ENCODE measurements at regions not wholly inside any gene's neighbourhood (a gene's known extent, or its start where the extent isn't known, plus 50 kb on each side); places are given as distances from the start of the nearest gene placed in this dataset.

DNA sequence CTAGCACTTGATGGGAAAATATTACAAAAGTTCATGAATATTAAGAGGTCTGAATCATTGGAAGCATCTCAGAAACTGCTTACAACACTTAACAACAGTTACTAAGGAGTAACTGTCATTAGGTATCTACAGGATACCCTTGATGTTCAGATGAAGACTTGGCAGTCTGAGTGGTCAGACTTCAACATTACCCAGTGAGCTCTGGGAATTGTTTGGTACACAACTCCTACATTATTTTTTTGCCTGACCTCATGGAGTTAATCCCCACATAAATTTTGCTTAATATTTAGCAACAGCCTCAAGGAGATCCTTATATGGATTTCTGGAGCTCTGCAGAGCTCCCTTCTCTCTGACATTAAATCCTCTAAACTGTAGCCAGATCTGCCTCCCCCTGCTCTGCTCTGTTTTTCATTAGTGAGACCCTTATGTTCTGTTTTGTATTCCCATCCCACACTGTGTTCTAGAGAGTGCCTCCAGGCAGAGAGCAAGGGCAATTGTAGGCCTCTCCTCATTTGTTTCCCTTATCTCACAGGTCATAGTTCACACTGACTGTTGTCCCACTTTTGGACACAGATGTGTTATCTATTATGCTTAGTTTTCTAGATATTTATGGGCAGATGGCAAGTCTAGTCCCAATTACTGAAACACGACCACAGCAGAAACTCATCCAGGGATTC lies 368.8 kb downstream of the GASK1B start:
- H3K9me3 ChIP-seq: no peaks in the 10 kb centered on the region
- TF ChIP-seq, protein P1, sequence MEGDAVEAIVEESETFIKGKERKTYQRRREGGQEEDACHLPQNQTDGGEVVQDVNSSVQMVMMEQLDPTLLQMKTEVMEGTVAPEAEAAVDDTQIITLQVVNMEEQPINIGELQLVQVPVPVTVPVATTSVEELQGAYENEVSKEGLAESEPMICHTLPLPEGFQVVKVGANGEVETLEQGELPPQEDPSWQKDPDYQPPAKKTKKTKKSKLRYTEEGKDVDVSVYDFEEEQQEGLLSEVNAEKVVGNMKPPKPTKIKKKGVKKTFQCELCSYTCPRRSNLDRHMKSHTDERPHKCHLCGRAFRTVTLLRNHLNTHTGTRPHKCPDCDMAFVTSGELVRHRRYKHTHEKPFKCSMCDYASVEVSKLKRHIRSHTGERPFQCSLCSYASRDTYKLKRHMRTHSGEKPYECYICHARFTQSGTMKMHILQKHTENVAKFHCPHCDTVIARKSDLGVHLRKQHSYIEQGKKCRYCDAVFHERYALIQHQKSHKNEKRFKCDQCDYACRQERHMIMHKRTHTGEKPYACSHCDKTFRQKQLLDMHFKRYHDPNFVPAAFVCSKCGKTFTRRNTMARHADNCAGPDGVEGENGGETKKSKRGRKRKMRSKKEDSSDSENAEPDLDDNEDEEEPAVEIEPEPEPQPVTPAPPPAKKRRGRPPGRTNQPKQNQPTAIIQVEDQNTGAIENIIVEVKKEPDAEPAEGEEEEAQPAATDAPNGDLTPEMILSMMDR (IDR thresholded peaks at IDR 0.05): no peak
- no peak overlapping the region for H3K27ac ChIP-seq
- no peak for ATAC-seq
- intact Hi-C loops (cut with DNase I): no loop called here
- no peaks in the 10 kb centered on the region for H3K36me3 ChIP-seq
- H3K4me1 ChIP-seq: no peaks in the 10 kb centered on the region
- no peaks in the 10 kb centered on the region for H3K27me3 ChIP-seq (ENCODE audit: low read depth)
- H3K4me3 ChIP-seq: no peak overlapping the region
- DNase-seq: no peak

DNA sequence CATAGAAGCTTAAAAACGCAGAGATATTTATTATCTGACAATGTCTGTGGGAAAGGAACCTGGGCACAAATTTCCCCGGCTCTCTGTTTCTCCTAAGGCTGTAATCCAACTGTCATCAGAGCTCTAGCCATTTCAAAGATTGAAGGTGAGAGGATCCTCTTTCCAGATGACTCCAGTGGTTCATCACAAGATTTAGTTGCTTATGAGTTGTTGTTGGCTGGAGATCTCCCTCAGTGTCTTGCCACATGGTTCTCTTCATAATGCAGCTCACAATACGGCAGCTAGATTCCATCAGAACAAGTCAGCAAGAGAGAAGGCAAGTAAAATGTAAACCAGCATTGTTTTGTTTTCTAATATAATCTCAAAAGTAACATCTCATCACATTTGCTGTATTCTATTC lies 369.4 kb downstream of the GASK1B start:
- no peaks in the 10 kb centered on the region for H3K36me3 ChIP-seq
- intact Hi-C loops (cut with DNase I): no loop called here
- H3K9me3 ChIP-seq: no peaks in the 10 kb centered on the region
- no peak overlapping the region for H3K27ac ChIP-seq
- no peaks in the 10 kb centered on the region for H3K4me1 ChIP-seq
- H3K27me3 ChIP-seq (ENCODE audit: low read depth): no peaks in the 10 kb centered on the region
- ATAC-seq (no peak), DNase-seq (no peak)
- TF ChIP-seq, protein P1 (IDR thresholded peaks at IDR 0.05): no peak
- no peak overlapping the region for H3K4me3 ChIP-seq

DNA sequence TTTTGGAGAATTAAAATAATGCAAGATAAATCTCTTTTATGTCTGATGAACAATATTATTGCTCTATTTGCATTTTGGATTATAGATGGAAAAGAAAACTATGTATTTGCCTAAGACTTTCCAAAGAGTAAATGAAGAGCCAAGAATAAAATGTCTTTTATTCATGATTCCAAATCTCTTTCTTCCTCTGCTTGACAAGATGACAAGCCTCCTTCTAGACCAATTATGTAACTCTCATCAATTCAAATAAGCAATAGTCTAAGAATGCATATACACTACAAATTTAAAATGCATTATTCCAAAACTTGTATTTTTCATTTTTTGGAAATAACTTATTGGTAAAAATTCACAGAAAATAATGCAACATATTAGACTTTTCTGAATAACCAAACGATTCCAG lies 377.3 kb downstream of the GASK1B start:
- Histone ChIP-seq H3K27ac (no peak overlapping the region), H3K36me3 (no peaks in the 10 kb centered on the region), H3K4me3 (no peak overlapping the region), H3K27me3 (ENCODE audit: low read depth) (no peaks in the 10 kb centered on the region), H3K4me1 (no peaks in the 10 kb centered on the region), H3K9me3 (no peaks in the 10 kb centered on the region)
- DNase-seq (no peak), ATAC-seq (no peak)
- TF ChIP-seq, protein P1 (IDR thresholded peaks at IDR 0.05): no peak
- intact Hi-C loops (cut with DNase I): no loop called here

DNA sequence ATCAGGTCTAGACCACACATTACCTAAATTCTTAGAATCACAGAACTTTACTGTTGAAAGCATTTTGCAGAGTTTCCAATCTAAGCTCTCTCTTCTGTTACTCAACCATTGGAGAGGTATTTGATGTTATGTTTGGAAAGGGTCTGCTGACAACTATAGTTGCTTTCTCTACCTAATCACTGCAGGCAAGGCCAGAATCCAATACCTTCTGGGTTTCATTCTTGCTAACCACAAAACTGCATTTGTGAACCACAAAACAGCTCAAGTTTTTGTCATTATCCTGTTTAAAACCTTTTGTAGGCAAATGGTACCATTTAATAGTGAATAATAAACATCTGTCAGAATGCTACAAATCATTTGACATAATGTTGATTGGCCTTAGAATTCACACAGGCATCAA lies 380.1 kb downstream of the GASK1B start:
- Histone ChIP-seq H3K36me3 (no peaks in the 10 kb centered on the region), H3K27ac (no peak overlapping the region), H3K4me3 (no peak overlapping the region), H3K9me3 (no peaks in the 10 kb centered on the region), H3K27me3 (ENCODE audit: low read depth) (no peaks in the 10 kb centered on the region), H3K4me1 (no peaks in the 10 kb centered on the region)
- no peak for ATAC-seq
- intact Hi-C loops (cut with DNase I): no loop called here
- TF ChIP-seq, protein P1 (IDR thresholded peaks at IDR 0.05): no peak
- no peak for DNase-seq

DNA sequence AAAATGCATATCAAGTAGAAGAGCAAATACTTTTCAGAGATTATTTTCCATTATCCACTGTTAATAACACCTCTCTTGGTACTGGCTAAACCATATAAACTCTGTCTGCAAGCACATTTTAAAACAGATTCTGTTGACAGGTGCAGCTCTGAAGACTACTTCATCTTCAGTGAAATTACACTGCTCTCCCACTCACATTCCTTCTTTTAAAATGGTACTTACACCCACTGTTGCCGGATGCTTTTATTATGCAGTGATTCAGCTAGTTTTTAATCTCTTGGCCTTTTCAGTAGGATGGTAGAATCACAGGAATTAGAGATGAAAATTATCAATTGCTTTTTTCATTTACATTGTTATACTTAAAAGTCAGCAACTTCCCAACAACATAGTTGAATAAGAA lies 381.6 kb downstream of the GASK1B start:
- Histone ChIP-seq H3K4me1 (no peaks in the 10 kb centered on the region), H3K4me3 (no peak overlapping the region), H3K36me3 (no peaks in the 10 kb centered on the region), H3K9me3 (no peaks in the 10 kb centered on the region), H3K27me3 (ENCODE audit: low read depth) (no peaks in the 10 kb centered on the region), H3K27ac (no peak overlapping the region)
- no peak for DNase-seq
- intact Hi-C loops (cut with DNase I): no loop called here
- TF ChIP-seq, protein P1 (IDR thresholded peaks at IDR 0.05): no peak
- ATAC-seq: no peak
